HG02642 (cell line): ENCODE measurements at regions not wholly inside any gene's neighbourhood (a gene's known extent, or its start where the extent isn't known, plus 50 kb on each side); places are given as distances from the start of the nearest gene placed in this dataset.

Experiments
- ATAC-seq: cut with Tn5 transposase; IDR thresholded peaks from one replicate; pipeline ENCODE4 v1.9.1; 2021; ENCODE audit warnings: mild to moderate bottlenecking; ENCODE audit not compliant: unreplicated experiment, poor library complexity

DNA sequence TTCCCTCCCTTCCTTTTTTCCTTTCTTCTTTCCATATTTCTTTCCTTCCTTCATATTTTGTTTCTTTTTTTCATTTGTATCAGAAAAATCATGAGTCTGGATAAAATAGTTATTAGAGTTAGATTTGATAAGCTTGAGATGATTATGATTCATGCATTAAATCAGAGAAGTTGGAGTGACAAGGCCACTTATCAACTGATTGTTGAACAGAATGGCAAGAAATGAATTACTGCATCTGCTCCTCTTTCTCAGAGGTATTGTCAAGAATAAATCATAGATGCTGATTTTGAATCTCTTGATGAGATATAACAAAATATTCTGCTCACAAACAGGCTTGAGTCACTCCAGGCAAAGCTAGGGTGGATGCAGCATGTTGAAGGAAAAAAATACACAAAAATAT is 54.6 kb upstream of the ANO5 start:
- no peak for ATAC-seq
